H1 (cell line): ENCODE measurements at regions not wholly inside any gene's neighbourhood (a gene's known extent, or its start where the extent isn't known, plus 50 kb on each side); places are given as distances from the start of the nearest gene placed in this dataset.

Source experiments
- CTCF ChIA-PET: fragments of 300-600 bp; sonication (Branson Sonifier 250); formaldehyde crosslinking; loops from one replicate; lab custom pipeline; 2021; ENCODE audit not compliant: partially characterized antibody; lab: Charles Lee
- POLR2A ChIA-PET: fragments of 300-600 bp; sonication (Branson Sonifier 250); formaldehyde crosslinking; loops from one replicate; lab custom pipeline; 2021; ENCODE audit warnings: inconsistent platforms; ENCODE audit not compliant: partially characterized antibody; lab: Charles Lee
- DNase-seq, 2 experiments: peaks; one replicate each; pipeline versions ENCODE4 v3.0.0 to v3.0.0-alpha.2; 2010 to 2022; ENCODE audit warnings: low spot score in 2 of 2, low read depth in 1 of 2, mixed read lengths in 1 of 2
- FAIRE-seq: peaks from 2 replicates; lab custom pipeline; 2011; peaks lifted over from hg19 to GRCh38; lab: Jason Lieb, UNC
- H2AFZ ChIP-seq: 2 replicates; pipeline ENCODE4 v1.8.1; 2012; ENCODE audit warnings: low read length, inconsistent platforms
- H2AK5ac ChIP-seq: 2 replicates; pipeline ENCODE4 v1.6.1; 2013; ENCODE audit warnings: low read depth, low read length
- H2BK120ac ChIP-seq: replicated peaks from 2 replicates; pipeline ENCODE3; 2013; ENCODE audit warnings: low read depth, low read length, inconsistent platforms
- H2BK12ac ChIP-seq: 2 replicates; pipeline ENCODE4 v1.6.1; 2013; ENCODE audit warnings: low read depth, low read length
- H2BK15ac ChIP-seq: 2 replicates; pipeline ENCODE4 v1.6.1; 2013; ENCODE audit warnings: low read length
- H2BK20ac ChIP-seq: 2 replicates; pipeline ENCODE4 v1.6.1; 2013; ENCODE audit warnings: low read length
- H2BK5ac ChIP-seq: 2 replicates; pipeline ENCODE4 v1.6.1; 2013; ENCODE audit warnings: low read depth, low read length
- H3K14ac ChIP-seq: 2 replicates; pipeline ENCODE4 v1.6.1; 2013; ENCODE audit warnings: inconsistent platforms; ENCODE audit not compliant: insufficient read length
- H3K18ac ChIP-seq: 2 replicates; pipeline ENCODE4 v1.6.1; 2013; ENCODE audit warnings: low read length; ENCODE audit errors: extremely low read depth
- H3K23ac ChIP-seq: 2 replicates; pipeline ENCODE4 v1.6.1; 2013; ENCODE audit warnings: inconsistent platforms; ENCODE audit not compliant: insufficient read length
- H3K23me2 ChIP-seq: 2 replicates; pipeline ENCODE4 v1.6.1; 2013; ENCODE audit warnings: low read depth, low read length
- H3K27ac ChIP-seq: 2 replicates; pipeline ENCODE4 v1.6.1; 2011; ENCODE audit warnings: low read depth, low read length, inconsistent platforms
- H3K27me3 ChIP-seq, 4 experiments: replicated peaks in 1 of 4; 1 replicate in 1 of 4; 2 replicates in 3 of 4; pipeline versions ENCODE4 v1.6.1 to v1.8.1; 2011 to 2013; ENCODE audit warnings: low read length in 3 of 4, mild to moderate bottlenecking in 3 of 4, inconsistent platforms in 2 of 4, mixed read lengths in 2 of 4, moderate library complexity in 1 of 4; ENCODE audit not compliant: control insufficient read depth in 3 of 4, insufficient read depth in 3 of 4; ENCODE audit errors: extremely low read depth in 1 of 4
- H3K36me3 ChIP-seq, 4 experiments: 2 replicates each; pipeline versions ENCODE4 v1.6.1 to v1.8.1; 2011 to 2013; ENCODE audit warnings: mild to moderate bottlenecking in 4 of 4, low read length in 3 of 4, moderate library complexity in 2 of 4, control low read depth in 1 of 4, inconsistent platforms in 1 of 4; ENCODE audit not compliant: insufficient read depth in 4 of 4, control insufficient read depth in 2 of 4
- H3K4ac ChIP-seq: replicated peaks from 2 replicates; pipeline ENCODE3; 2013; ENCODE audit warnings: low read length, low read depth, mixed read lengths, inconsistent platforms; ENCODE audit not compliant: insufficient read length
- H3K4me1 ChIP-seq, 4 experiments: replicated peaks in 1 of 4; 1 replicate in 1 of 4; 2 replicates in 3 of 4; pipeline versions ENCODE4 v1.6.1 to v1.8.1; 2011 to 2013; ENCODE audit warnings: low read length in 3 of 4, inconsistent platforms in 2 of 4, mixed read lengths in 1 of 4; ENCODE audit not compliant: insufficient read depth in 4 of 4, control insufficient read depth in 3 of 4
- H3K4me2 ChIP-seq, 2 experiments: 2 replicates each; pipeline versions ENCODE4 v1.6.1 to v1.8.1; 2011 to 2013; ENCODE audit warnings: low read depth in 2 of 2, low read length in 2 of 2, control low read depth in 1 of 2, inconsistent platforms in 1 of 2, mild to moderate bottlenecking in 1 of 2; ENCODE audit not compliant: insufficient read depth in 1 of 2
- H3K4me3 ChIP-seq, 4 experiments: fragments of 200-600, 300-600 bp in 1 of 4; sonication (generic), shearing (Covaris generic), sonication (Bioruptor Twin) in 1 of 4; 2 replicates each; pipeline versions ENCODE4 v1.5.1 to v1.8.1; 2011 to 2016; ENCODE audit warnings: low read length in 4 of 4, low read depth in 3 of 4, control low read depth in 2 of 4, inconsistent platforms in 2 of 4, mild to moderate bottlenecking in 2 of 4, mixed read lengths in 1 of 4, moderate library complexity in 1 of 4; ENCODE audit not compliant: insufficient read depth in 2 of 4; ENCODE audit errors: extremely low read depth in 1 of 4
- H3K56ac ChIP-seq: replicated peaks from 2 replicates; pipeline ENCODE3; 2013; ENCODE audit warnings: low read depth, mild to moderate bottlenecking, mixed read lengths, low read length, inconsistent platforms; ENCODE audit not compliant: insufficient read length
- H3K79me1 ChIP-seq: 2 replicates; pipeline ENCODE4 v1.6.1; 2013; ENCODE audit warnings: low read depth, low read length, control low read depth
- H3K79me2 ChIP-seq, 2 experiments: 2 replicates each; pipeline versions ENCODE4 v1.6.1 to v1.8.1; 2012 to 2013; ENCODE audit warnings: low read length in 2 of 2, mild to moderate bottlenecking in 2 of 2, inconsistent platforms in 1 of 2; ENCODE audit not compliant: insufficient read depth in 2 of 2, control insufficient read depth in 1 of 2
- H3K9ac ChIP-seq, 4 experiments: replicated peaks in 1 of 4; 1 replicate in 1 of 4; 2 replicates in 3 of 4; pipeline versions ENCODE4 v1.6.1 to v1.8.1; 2011 to 2013; ENCODE audit warnings: low read depth in 3 of 4, low read length in 3 of 4, control low read depth in 2 of 4, mild to moderate bottlenecking in 2 of 4, moderate library complexity in 2 of 4, inconsistent platforms in 1 of 4; ENCODE audit errors: extremely low read depth in 1 of 4
- H3K9me3 ChIP-seq, 2 experiments: 2 replicates each; pipeline versions ENCODE4 v1.6.1 to v1.8.1; 2012 to 2013; ENCODE audit warnings: mild to moderate bottlenecking in 2 of 2, moderate library complexity in 2 of 2, control low read depth in 1 of 2, inconsistent platforms in 1 of 2, low read depth in 1 of 2, low read length in 1 of 2, mixed read lengths in 1 of 2; ENCODE audit not compliant: insufficient read depth in 2 of 2
- H4K20me1 ChIP-seq, 2 experiments: replicated peaks in 1 of 2; 2 replicates each; pipeline versions ENCODE3 to v1.8.1; 2011 to 2013; ENCODE audit warnings: inconsistent platforms in 2 of 2, low read length in 2 of 2, mild to moderate bottlenecking in 1 of 2; ENCODE audit not compliant: insufficient read depth in 2 of 2, control insufficient read depth in 1 of 2
- H4K5ac ChIP-seq: 2 replicates; pipeline ENCODE4 v1.6.1; 2013; ENCODE audit warnings: low read length, low read depth, mixed read lengths, inconsistent platforms; ENCODE audit not compliant: insufficient read length
- H4K8ac ChIP-seq: 2 replicates; pipeline ENCODE4 v1.8.0; 2013; ENCODE audit warnings: mild to moderate bottlenecking, moderate library complexity, low read length, inconsistent platforms; ENCODE audit not compliant: insufficient read depth; ENCODE audit errors: extremely low read depth
- H4K91ac ChIP-seq: replicated peaks from 2 replicates; pipeline ENCODE3; 2013; ENCODE audit warnings: low read length, mixed read lengths, inconsistent platforms; ENCODE audit not compliant: insufficient read length
- GABPA ChIP-seq: IDR thresholded peaks from 2 replicates; pipeline ENCODE4 v1.6.1; 2011; ENCODE audit warnings: mild to moderate bottlenecking, low read length, moderate library complexity, borderline replicate concordance; ENCODE audit not compliant: insufficient read depth
- MAFK ChIP-seq: IDR thresholded peaks from 2 replicates; pipeline ENCODE4 v1.6.1; 2012; ENCODE audit warnings: low read depth, mild to moderate bottlenecking, improper control_type of control experiment, low read length
- RAD21 ChIP-seq, 2 experiments: IDR thresholded peaks in 1 of 2; conservative IDR thresholded peaks in 1 of 2; 2 replicates each; pipeline ENCODE4 v1.6.1; 2011; ENCODE audit warnings: low read depth in 2 of 2, low read length in 2 of 2, improper control_type of control experiment in 1 of 2, inconsistent platforms in 1 of 2, mild to moderate bottlenecking in 1 of 2, moderate library complexity in 1 of 2
- SIRT6 ChIP-seq: IDR thresholded peaks from one replicate; pipeline ENCODE4 v1.7.1; 2012; ENCODE audit warnings: low read length, inconsistent platforms
- SIX5 ChIP-seq: IDR thresholded peaks from 2 replicates; pipeline ENCODE4 v1.6.1; 2011; ENCODE audit warnings: mild to moderate bottlenecking, low read depth, low read length
- TEAD4 ChIP-seq: IDR thresholded peaks from 2 replicates; pipeline ENCODE4 v1.6.1; 2012; ENCODE audit warnings: low read depth, low read length, inconsistent platforms, mixed read lengths
- WGBS, 2 experiments: shearing (Covaris generic) in 1 of 2; methylation state at CpG; one replicate each; pipeline versions ENCODE4 v1.1.6 to v1.1.7; 2013 to 2015; ENCODE audit warnings: low lambda C conversion rate in 2 of 2, mixed read lengths in 2 of 2, inconsistent platforms in 1 of 2, low coverage in 1 of 2, missing lambda C conversion rate in 1 of 2; ENCODE audit not compliant: insufficient replicate concordance in 2 of 2, insufficient coverage in 1 of 2, insufficient read length in 1 of 2; ENCODE audit errors: extremely low coverage in 1 of 2, missing lambda C conversion rate in 1 of 2; 5-methylcytosine and 5-hydroxymethylcytosine counted together
- TF ChIP-seq, protein P1 (sequence below): IDR thresholded peaks from 2 replicates; pipeline ENCODE4 v1.6.1; 2012; ENCODE audit warnings: inconsistent platforms
- TF ChIP-seq, protein P2 (sequence below), 3 experiments: IDR thresholded peaks; 1 replicate in 2 of 3; 2 replicates in 1 of 3; pipeline versions ENCODE4 v1.5.1 to v1.6.1; 2011; ENCODE audit warnings: low read length in 3 of 3, mild to moderate bottlenecking in 3 of 3, inconsistent platforms in 2 of 3, low read depth in 1 of 3, moderate library complexity in 1 of 3; ENCODE audit not compliant: insufficient read depth in 1 of 3; ENCODE audit errors: control extremely low read depth in 1 of 3

DNA sequence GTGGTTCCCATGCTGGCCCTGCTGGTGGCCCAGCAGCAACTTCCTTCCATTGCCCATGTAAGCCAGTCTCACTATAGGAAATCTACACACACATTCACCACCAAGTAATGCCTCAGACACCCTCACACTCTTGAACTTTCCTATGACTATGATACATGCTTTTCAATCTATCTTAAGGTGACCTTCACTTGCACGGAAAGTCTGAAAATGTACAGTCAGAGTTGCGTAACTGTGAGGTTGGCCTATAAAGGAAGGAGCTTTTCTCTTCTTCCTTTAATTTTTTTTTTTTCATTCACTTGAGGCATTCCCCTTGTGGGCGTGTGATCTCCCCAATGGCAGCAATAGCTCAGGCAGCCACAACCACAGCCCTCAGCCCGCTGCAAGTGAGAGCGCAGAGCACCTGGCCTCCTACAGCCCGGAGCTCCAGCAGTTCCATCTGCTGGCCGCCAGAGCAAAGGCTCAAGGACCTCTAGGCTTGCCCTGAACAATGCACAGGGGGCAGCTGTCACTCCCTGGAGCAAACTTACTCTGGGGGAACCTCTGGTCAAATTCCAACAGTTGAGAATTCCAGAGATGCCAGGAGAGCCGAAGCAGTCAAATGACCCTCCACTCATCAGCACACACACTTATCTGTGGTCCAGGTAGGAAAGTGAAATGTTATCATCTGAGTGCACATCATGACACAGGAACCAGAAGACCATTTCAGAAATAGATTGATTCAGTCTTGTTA is 123.1 kb upstream of the ADO start:
- H4K20me1 ChIP-seq = no peaks in the 10 kb centered on the region
- peaks cover 10 to 15% of the 10 kb centered on the region in 2 experiments for H3K9me3 ChIP-seq
- no peak overlapping the region for H4K8ac ChIP-seq
- no peaks in the 10 kb centered on the region for H3K79me2 ChIP-seq
- no peak overlapping the region for H4K5ac ChIP-seq
- ChIA-PET CTCF (interaction anchor here (0.6 to 1.9 kb wide), 15 partner anchors 9 to 1219 kb away, joined by 3 to 5 read pairs (median 3); no protein-coding TSS in a partner anchor), POLR2A (interaction anchor here (0.7 kb wide), 1 partner anchor 131 kb away, joined by 3 read pairs; no protein-coding TSS in a partner anchor)
- H2BK15ac ChIP-seq = no peak overlapping the region
- H2BK120ac ChIP-seq = no peak overlapping the region
- H3K18ac ChIP-seq = no peak overlapping the region
- H3K4ac ChIP-seq = no peak overlapping the region
- H3K9ac ChIP-seq = no peak overlapping the region
- no peaks in the 10 kb centered on the region for H3K23me2 ChIP-seq
- H3K79me1 ChIP-seq = no peaks in the 10 kb centered on the region
- no peak overlapping the region for H3K4me2 ChIP-seq
- no peak overlapping the region for H3K14ac ChIP-seq
- DNase-seq (peak; percentile 2 to 49), FAIRE-seq (no peak)
- H3K56ac ChIP-seq = no peak overlapping the region
- H2BK5ac ChIP-seq = no peak overlapping the region
- no peak overlapping the region for H3K4me3 ChIP-seq
- H4K91ac ChIP-seq = no peak overlapping the region
- no peak overlapping the region for H3K27ac ChIP-seq
- no peaks in the 10 kb centered on the region; a peak in 1 of 7 replicates for H3K4me1 ChIP-seq
- H2AK5ac ChIP-seq = no peak overlapping the region
- no peak overlapping the region for H2BK20ac ChIP-seq
- H2BK12ac ChIP-seq = no peak overlapping the region
- H3K36me3 ChIP-seq = 0 out of 8 replicates have a peak, but pooled peaks cover 0 to 3% (median 0%) of the 10 kb centered on the region in 4 experiments
- no peaks in the 10 kb centered on the region for H3K27me3 ChIP-seq
- WGBS, 2 experiments = 86% methylated on average over 8 of the region's 8 CpGs; no CpG with 5 or more reads in 1 of the 2 experiments
- no peak overlapping the region for H3K23ac ChIP-seq
- H2AFZ ChIP-seq = no peak overlapping the region
- no peak for TF ChIP-seq SIRT6
- TF ChIP-seq GABPA = no peak
- peak; percentile 15 to 50; a peak in 3 of 4 replicates for TF ChIP-seq RAD21 (IDR thresholded peaks at IDR 0.05 in 1 of 2, conservative IDR thresholded peaks at IDR 0.05 in 1 of 2; ENCODE audit: low read depth in 2 of 2, low read length in 2 of 2)
- TF ChIP-seq, protein P1, sequence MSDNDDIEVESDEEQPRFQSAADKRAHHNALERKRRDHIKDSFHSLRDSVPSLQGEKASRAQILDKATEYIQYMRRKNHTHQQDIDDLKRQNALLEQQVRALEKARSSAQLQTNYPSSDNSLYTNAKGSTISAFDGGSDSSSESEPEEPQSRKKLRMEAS = 0 out of 2 replicates have a peak, but pooled peaks have one; percentile 17
- TF ChIP-seq MAFK = no peak
- TF ChIP-seq, protein P2, sequence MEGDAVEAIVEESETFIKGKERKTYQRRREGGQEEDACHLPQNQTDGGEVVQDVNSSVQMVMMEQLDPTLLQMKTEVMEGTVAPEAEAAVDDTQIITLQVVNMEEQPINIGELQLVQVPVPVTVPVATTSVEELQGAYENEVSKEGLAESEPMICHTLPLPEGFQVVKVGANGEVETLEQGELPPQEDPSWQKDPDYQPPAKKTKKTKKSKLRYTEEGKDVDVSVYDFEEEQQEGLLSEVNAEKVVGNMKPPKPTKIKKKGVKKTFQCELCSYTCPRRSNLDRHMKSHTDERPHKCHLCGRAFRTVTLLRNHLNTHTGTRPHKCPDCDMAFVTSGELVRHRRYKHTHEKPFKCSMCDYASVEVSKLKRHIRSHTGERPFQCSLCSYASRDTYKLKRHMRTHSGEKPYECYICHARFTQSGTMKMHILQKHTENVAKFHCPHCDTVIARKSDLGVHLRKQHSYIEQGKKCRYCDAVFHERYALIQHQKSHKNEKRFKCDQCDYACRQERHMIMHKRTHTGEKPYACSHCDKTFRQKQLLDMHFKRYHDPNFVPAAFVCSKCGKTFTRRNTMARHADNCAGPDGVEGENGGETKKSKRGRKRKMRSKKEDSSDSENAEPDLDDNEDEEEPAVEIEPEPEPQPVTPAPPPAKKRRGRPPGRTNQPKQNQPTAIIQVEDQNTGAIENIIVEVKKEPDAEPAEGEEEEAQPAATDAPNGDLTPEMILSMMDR (IDR thresholded peaks at IDR 0.05; ENCODE audit: control extremely low read depth in 1 of 3, insufficient read depth in 1 of 3, low read depth in 1 of 3, low read length in 3 of 3) = peak; percentile 36 to 42 (median 38)
- no peak for TF ChIP-seq SIX5
- TF ChIP-seq TEAD4 = peak; percentile 67; the same call in 1 of the 2 replicates
